Loucy (cell line): ENCODE measurements at regions not wholly inside any gene's neighbourhood (a gene's known extent, or its start where the extent isn't known, plus 50 kb on each side); places are given as distances from the start of the nearest gene placed in this dataset.

Experiments
- CTCF ChIP-seq: fragments of 200-600 bp; sonication (generic); conservative IDR thresholded peaks from 2 replicates; pipeline ENCODE4 v1.5.1; 2014; ENCODE audit warnings: mild to moderate bottlenecking, antibody characterized with exemption, low read length
- EZH2phosphoT487 ChIP-seq: fragments of 200-600 bp; IDR thresholded peaks from 2 replicates; pipeline ENCODE4 v1.6.1; 2018; ENCODE audit warnings: antibody characterized with exemption, mild to moderate bottlenecking, moderate library complexity, borderline replicate concordance

DNA sequence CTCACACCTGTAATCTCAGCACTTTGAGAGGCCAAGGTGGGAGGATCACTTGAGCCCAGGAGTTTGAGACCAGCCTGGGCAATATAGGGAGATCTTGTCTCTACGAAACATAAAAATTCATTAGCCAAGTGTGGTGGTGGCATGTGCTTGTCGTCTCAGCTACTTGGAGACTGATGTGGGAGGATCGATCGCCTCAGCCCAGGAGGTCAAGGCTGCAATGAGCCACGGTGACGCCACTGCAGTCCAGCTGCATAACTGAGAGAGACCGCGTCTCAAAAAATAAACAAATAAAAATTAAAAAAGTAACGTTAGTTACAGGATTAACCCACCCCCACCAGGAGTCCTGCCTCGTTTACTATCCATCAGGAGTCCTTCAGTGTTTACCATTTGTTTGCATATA lies 345.1 kb downstream of the BTBD3 start:
- TF ChIP-seq CTCF = no peak
- no peak for TF ChIP-seq EZH2phosphoT487
